Astrocyte (in vitro differentiated cells and primary cell): ENCODE measurements at regions not wholly inside any gene's neighbourhood (a gene's known extent, or its start where the extent isn't known, plus 50 kb on each side); places are given as distances from the start of the nearest gene placed in this dataset.

Source experiments
- DNase-seq: peaks from one replicate; pipeline ENCODE4 v3.0.0-alpha.2; 2010; ENCODE audit warnings: low read depth
- FAIRE-seq: peaks from 2 replicates; lab custom pipeline; 2011; peaks lifted over from hg19 to GRCh38; lab: Jason Lieb, UNC
- H2AFZ ChIP-seq: 2 replicates; pipeline ENCODE4 v1.6.0; 2012; ENCODE audit warnings: low read depth, low read length, inconsistent platforms
- H3K27ac ChIP-seq: 2 replicates; pipeline ENCODE4 v1.5.1; 2011; ENCODE audit warnings: low read depth, low read length, inconsistent platforms
- H3K27me3 ChIP-seq: 2 replicates; pipeline ENCODE4 v1.6.0; 2011; ENCODE audit warnings: low read length, inconsistent platforms; ENCODE audit not compliant: insufficient read depth
- H3K36me3 ChIP-seq: 2 replicates; pipeline ENCODE4 v1.5.1; 2011; ENCODE audit warnings: low read length, inconsistent platforms; ENCODE audit not compliant: insufficient read depth
- H3K4me1 ChIP-seq: 2 replicates; pipeline ENCODE4 v1.5.1; 2011; ENCODE audit warnings: low read length, inconsistent platforms; ENCODE audit not compliant: insufficient read depth
- H3K4me2 ChIP-seq: 2 replicates; pipeline ENCODE4 v1.6.0; 2012; ENCODE audit warnings: low read length, inconsistent platforms
- H3K4me3 ChIP-seq: 2 replicates; pipeline ENCODE4 v1.5.1; 2011; ENCODE audit warnings: low read depth, mild to moderate bottlenecking, low read length, inconsistent platforms; ENCODE audit not compliant: insufficient read depth
- H3K79me2 ChIP-seq: 2 replicates; pipeline ENCODE4 v1.6.0; 2012; ENCODE audit warnings: mild to moderate bottlenecking, low read length, inconsistent platforms; ENCODE audit not compliant: insufficient read depth
- H3K9ac ChIP-seq: 2 replicates; pipeline ENCODE4 v1.6.0; 2012; ENCODE audit warnings: mild to moderate bottlenecking, low read length, inconsistent platforms
- H3K9me3 ChIP-seq: 2 replicates; pipeline ENCODE4 v1.5.1; 2012; ENCODE audit warnings: low read depth, mild to moderate bottlenecking, low read length, inconsistent platforms; ENCODE audit not compliant: insufficient read depth
- H4K20me1 ChIP-seq: 2 replicates; pipeline ENCODE4 v1.6.0; 2012; ENCODE audit warnings: low read length, inconsistent platforms; ENCODE audit not compliant: insufficient read depth
- H3K27ac Mint-ChIP-seq: one replicate; pipeline ENCODE4 v1.8.0; 2021; ENCODE audit warnings: mild to moderate bottlenecking, mixed read lengths; ENCODE audit not compliant: unreplicated experiment
- H3K27me3 Mint-ChIP-seq: one replicate; pipeline ENCODE4 v1.8.0; 2021; ENCODE audit warnings: low read depth, mixed read lengths; ENCODE audit not compliant: unreplicated experiment
- H3K36me3 Mint-ChIP-seq: one replicate; pipeline ENCODE4 v1.8.0; 2021; ENCODE audit warnings: low read depth, mixed read lengths; ENCODE audit not compliant: unreplicated experiment
- H3K4me1 Mint-ChIP-seq: one replicate; pipeline ENCODE4 v1.8.0; 2021; ENCODE audit warnings: low read depth, mixed read lengths; ENCODE audit not compliant: unreplicated experiment
- H3K4me3 Mint-ChIP-seq: one replicate; pipeline ENCODE4 v1.8.0; 2021; ENCODE audit warnings: mild to moderate bottlenecking, moderate library complexity, mixed read lengths; ENCODE audit not compliant: unreplicated experiment
- H3K9me3 Mint-ChIP-seq: one replicate; pipeline ENCODE4 v1.8.0; 2021; ENCODE audit warnings: mild to moderate bottlenecking, mixed read lengths; ENCODE audit not compliant: unreplicated experiment
- EZH2 ChIP-seq: IDR thresholded peaks from 2 replicates; pipeline ENCODE4 v1.6.1; 2012; ENCODE audit warnings: mild to moderate bottlenecking, low read length, inconsistent platforms; ENCODE audit not compliant: insufficient read depth
- TF ChIP-seq, protein P1 (sequence below): IDR thresholded peaks from 2 replicates; pipeline ENCODE4 v1.5.1; 2011; ENCODE audit warnings: low read depth, mild to moderate bottlenecking, inconsistent platforms, low read length, moderate library complexity; ENCODE audit not compliant: insufficient read depth

DNA sequence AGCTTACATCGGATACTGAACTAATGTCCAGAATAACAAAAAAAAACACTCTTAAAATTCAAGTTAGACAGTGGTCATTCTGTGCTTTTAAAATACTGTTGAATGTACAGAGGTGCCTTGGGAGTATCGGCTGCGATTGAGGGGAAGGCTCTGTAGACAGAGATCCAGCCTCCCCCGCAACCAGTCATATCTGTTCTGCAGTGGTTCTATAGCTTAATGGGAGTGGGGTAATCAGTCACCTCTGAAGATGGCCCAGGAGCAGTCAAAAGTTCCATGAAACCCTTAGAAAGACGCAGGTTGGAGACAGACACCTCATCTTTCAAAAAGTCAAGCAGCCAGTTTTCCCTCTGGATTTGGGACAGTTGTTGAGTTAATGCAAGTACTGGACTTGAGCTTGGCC is 1486.6 kb upstream of the TMEM132C start:
- no peak for TF ChIP-seq EZH2
- TF ChIP-seq, protein P1, sequence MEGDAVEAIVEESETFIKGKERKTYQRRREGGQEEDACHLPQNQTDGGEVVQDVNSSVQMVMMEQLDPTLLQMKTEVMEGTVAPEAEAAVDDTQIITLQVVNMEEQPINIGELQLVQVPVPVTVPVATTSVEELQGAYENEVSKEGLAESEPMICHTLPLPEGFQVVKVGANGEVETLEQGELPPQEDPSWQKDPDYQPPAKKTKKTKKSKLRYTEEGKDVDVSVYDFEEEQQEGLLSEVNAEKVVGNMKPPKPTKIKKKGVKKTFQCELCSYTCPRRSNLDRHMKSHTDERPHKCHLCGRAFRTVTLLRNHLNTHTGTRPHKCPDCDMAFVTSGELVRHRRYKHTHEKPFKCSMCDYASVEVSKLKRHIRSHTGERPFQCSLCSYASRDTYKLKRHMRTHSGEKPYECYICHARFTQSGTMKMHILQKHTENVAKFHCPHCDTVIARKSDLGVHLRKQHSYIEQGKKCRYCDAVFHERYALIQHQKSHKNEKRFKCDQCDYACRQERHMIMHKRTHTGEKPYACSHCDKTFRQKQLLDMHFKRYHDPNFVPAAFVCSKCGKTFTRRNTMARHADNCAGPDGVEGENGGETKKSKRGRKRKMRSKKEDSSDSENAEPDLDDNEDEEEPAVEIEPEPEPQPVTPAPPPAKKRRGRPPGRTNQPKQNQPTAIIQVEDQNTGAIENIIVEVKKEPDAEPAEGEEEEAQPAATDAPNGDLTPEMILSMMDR = no peak
- Histone ChIP-seq H3K36me3 (no peaks in the 10 kb centered on the region), H3K27me3 (no peaks in the 10 kb centered on the region), H3K9ac (no peak overlapping the region), H4K20me1 (no peaks in the 10 kb centered on the region), H3K4me2 (no peak overlapping the region), H3K4me3 (no peak overlapping the region), H3K9me3 (no peaks in the 10 kb centered on the region), H3K4me1 (no peaks in the 10 kb centered on the region), H3K27ac (no peak overlapping the region), H2AFZ (no peak overlapping the region), H3K79me2 (no peaks in the 10 kb centered on the region)
- Mint-ChIP-seq H3K4me1 (no peaks in the 10 kb centered on the region), H3K36me3 (no peaks in the 10 kb centered on the region), H3K27me3 (no peaks in the 10 kb centered on the region), H3K9me3 (peaks cover 7% of the 10 kb centered on the region), H3K27ac (no peak overlapping the region), H3K4me3 (no peak overlapping the region)
- DNase-seq = no peak
- FAIRE-seq = no peak

DNA sequence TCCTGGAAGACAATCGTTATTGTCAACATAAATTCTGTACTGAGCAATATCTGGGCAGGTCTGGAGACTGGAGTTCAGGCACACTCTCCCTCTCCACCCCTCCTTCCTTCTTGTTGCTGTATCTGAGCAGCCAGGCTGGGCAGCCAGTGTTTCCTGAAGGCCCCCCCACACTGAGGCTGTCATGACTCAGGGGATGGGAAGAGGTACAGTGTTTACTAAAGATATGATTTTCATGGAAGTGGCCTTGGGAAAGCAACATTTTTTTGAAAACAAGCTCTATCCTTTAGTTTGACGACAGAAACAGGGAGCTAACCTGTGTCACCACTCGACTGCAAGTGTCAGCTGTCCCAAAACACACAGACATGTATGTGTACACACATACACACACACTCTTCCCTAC is 1485.4 kb upstream of the TMEM132C start:
- Mint-ChIP-seq H3K9me3 (peaks cover 9% of the 10 kb centered on the region), H3K4me3 (no peak overlapping the region), H3K36me3 (no peaks in the 10 kb centered on the region), H3K27me3 (no peaks in the 10 kb centered on the region), H3K27ac (no peak overlapping the region), H3K4me1 (no peaks in the 10 kb centered on the region)
- Histone ChIP-seq H3K4me2 (no peak overlapping the region), H3K79me2 (no peaks in the 10 kb centered on the region), H3K9ac (no peak overlapping the region), H4K20me1 (no peaks in the 10 kb centered on the region), H3K27me3 (no peaks in the 10 kb centered on the region), H3K4me3 (no peak overlapping the region), H3K9me3 (no peaks in the 10 kb centered on the region), H3K36me3 (no peaks in the 10 kb centered on the region), H3K27ac (no peak overlapping the region), H3K4me1 (no peaks in the 10 kb centered on the region), H2AFZ (no peak overlapping the region)
- FAIRE-seq (no peak), DNase-seq (no peak)
- no peak for TF ChIP-seq EZH2
- TF ChIP-seq, protein P1 = no peak

DNA sequence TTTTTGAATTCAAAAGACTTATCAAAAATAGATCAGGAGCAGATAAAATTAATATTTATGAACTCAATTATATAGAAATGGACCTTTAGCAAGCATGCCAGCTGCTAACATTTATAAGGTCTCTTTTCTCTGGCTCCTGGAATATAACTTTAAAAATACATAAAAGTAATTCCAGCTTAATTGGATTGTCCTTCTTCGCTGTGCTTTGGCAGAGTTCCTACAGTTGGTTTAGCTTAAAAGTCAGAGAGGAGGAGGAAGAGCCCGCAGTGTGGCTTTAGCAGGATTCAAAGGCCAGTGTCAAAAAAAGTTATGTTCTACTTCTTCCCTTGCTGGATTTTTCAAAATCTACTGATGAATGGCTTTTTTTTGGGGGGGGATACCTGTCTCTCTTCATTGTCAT is 1484.9 kb upstream of the TMEM132C start:
- Histone ChIP-seq H4K20me1 (no peaks in the 10 kb centered on the region), H3K9me3 (no peaks in the 10 kb centered on the region), H3K27me3 (no peaks in the 10 kb centered on the region), H3K4me1 (no peaks in the 10 kb centered on the region), H3K4me3 (no peak overlapping the region), H3K4me2 (no peak overlapping the region), H3K27ac (no peak overlapping the region), H3K9ac (no peak overlapping the region), H2AFZ (no peak overlapping the region), H3K36me3 (no peaks in the 10 kb centered on the region), H3K79me2 (no peaks in the 10 kb centered on the region)
- peaks cover 9% of the 10 kb centered on the region for H3K9me3 Mint-ChIP-seq
- no peak for TF ChIP-seq EZH2
- TF ChIP-seq, protein P1 = no peak
- no peak overlapping the region for H3K27ac Mint-ChIP-seq
- no peaks in the 10 kb centered on the region for H3K27me3 Mint-ChIP-seq
- DNase-seq (no peak), FAIRE-seq (no peak)
- no peaks in the 10 kb centered on the region for H3K4me1 Mint-ChIP-seq
- H3K36me3 Mint-ChIP-seq = no peaks in the 10 kb centered on the region
- no peak overlapping the region for H3K4me3 Mint-ChIP-seq
